ENCODE measurements at regions not wholly inside any gene's neighbourhood (a gene's known extent, or its start where the extent isn't known, plus 50 kb on each side); places are given as distances from the start of the nearest gene placed in this dataset.

DNA sequence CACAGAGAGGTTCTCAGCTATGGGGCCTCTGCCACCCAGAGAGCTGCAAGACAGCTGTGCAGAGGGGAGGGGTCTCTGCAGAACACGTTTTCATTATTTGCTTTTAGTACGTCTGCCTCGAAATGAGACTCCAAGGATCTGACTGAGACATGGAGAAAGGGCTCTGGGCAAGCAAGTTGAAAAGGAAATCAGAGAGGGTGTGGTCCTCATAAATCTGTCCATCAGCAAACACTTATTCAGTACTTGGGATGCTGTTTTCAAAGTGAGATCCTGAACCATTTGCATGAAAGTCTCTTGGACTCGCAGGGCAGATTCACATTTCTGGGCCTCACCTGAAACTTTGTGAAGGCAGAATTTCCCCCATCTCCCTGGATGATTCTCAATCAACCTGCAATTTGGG is 197.4 kb upstream of the GALNT2 start:
- TF ChIP-seq CTCF (IDR thresholded peaks at IDR 0.05) (no peak), REST (IDR thresholded peaks at IDR 0.05) (no peak), EP300 (IDR thresholded peaks at IDR 0.05) (no peak), POLR2A (IDR thresholded peaks at IDR 0.05; ENCODE audit: low read length) (no peak)
- TF ChIP-seq, protein P1, sequence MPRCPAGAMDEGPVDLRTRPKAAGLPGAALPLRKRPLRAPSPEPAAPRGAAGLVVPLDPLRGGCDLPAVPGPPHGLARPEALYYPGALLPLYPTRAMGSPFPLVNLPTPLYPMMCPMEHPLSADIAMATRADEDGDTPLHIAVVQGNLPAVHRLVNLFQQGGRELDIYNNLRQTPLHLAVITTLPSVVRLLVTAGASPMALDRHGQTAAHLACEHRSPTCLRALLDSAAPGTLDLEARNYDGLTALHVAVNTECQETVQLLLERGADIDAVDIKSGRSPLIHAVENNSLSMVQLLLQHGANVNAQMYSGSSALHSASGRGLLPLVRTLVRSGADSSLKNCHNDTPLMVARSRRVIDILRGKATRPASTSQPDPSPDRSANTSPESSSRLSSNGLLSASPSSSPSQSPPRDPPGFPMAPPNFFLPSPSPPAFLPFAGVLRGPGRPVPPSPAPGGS (IDR thresholded peaks at IDR 0.05), result no peak
